WI38 (cell line): ENCODE measurements at regions not wholly inside any gene's neighbourhood (a gene's known extent, or its start where the extent isn't known, plus 50 kb on each side); places are given as distances from the start of the nearest gene placed in this dataset.

Experiments used
- H3K4me3 ChIP-seq: 2 replicates; pipeline ENCODE4 v1.5.1; 2011; ENCODE audit warnings: low read depth, mild to moderate bottlenecking, control low read depth, low read length
- TF ChIP-seq, protein P1 (sequence below): IDR thresholded peaks from 2 replicates; pipeline ENCODE4 v1.5.1; 2012; ENCODE audit warnings: low read depth, mild to moderate bottlenecking, control low read depth, low read length

DNA sequence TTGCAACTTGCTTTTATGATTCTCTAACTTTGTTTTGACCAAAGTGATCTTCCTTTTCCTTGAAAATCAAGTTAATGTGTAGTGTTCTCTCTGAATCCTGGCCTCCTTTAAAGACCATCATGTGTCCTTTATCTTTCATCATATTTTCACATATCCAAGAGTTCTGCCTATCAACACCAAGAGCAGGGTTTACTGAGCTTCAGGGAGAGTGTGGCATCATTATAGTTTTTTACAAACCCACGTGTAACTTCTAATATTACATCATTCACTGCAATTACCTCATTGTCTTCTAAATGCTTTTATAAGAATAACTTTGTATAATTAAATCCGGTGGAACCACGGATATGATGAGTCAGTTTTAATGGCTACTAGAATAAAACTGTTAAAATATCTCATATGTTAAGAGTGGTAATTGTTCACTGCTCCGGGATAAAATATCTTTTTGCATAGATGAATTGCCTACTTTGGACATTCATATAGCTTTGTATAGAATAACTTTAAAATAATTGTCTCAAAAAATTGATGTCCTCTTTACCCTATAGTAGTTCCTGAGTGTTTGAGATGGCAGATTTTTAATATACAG, 248.8 kb upstream of the GRM7 start:
- TF ChIP-seq, protein P1, sequence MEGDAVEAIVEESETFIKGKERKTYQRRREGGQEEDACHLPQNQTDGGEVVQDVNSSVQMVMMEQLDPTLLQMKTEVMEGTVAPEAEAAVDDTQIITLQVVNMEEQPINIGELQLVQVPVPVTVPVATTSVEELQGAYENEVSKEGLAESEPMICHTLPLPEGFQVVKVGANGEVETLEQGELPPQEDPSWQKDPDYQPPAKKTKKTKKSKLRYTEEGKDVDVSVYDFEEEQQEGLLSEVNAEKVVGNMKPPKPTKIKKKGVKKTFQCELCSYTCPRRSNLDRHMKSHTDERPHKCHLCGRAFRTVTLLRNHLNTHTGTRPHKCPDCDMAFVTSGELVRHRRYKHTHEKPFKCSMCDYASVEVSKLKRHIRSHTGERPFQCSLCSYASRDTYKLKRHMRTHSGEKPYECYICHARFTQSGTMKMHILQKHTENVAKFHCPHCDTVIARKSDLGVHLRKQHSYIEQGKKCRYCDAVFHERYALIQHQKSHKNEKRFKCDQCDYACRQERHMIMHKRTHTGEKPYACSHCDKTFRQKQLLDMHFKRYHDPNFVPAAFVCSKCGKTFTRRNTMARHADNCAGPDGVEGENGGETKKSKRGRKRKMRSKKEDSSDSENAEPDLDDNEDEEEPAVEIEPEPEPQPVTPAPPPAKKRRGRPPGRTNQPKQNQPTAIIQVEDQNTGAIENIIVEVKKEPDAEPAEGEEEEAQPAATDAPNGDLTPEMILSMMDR, result no peak
- H3K4me3 ChIP-seq, result no peak overlapping the region

DNA sequence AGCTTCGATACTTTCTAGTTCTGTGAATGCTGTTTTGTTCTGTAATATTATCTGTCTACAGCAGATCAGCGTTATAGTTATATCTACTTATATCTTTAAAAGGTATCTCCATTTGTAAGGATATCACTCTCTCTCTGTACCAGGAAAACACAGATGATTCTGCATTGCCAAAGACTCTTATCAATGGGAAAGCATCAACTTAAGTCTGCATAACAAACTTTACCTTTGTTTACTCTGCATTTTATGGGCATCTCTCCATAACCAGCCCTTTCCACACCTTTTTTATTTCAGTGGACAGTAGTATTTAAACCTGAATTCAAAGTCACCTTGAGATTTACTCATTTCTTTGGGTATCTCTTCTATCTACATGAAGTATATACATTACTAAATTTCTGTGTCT, 238.7 kb upstream of the GRM7 start:
- H3K4me3 ChIP-seq, result no peak overlapping the region
- TF ChIP-seq, protein P1, result no peak

DNA sequence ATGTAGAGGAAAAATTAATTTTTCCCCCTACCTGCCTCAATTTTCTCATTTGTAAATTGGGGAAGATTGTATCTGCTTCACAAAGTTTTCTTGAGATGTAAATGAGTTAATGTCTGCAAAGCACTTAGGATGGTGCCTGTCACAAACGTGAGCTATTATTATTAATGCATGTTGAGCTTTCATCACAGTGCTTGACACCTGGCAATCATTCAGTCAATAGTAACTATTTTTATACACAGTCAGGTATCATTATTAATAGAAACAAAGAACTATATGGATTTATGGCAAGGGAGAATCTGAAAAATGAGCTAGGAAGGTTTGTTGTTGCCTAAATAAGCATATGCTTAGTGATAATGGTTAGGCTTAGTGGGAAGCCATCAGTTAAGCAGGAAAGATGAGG, 238.2 kb upstream of the GRM7 start:
- TF ChIP-seq, protein P1, result no peak

DNA sequence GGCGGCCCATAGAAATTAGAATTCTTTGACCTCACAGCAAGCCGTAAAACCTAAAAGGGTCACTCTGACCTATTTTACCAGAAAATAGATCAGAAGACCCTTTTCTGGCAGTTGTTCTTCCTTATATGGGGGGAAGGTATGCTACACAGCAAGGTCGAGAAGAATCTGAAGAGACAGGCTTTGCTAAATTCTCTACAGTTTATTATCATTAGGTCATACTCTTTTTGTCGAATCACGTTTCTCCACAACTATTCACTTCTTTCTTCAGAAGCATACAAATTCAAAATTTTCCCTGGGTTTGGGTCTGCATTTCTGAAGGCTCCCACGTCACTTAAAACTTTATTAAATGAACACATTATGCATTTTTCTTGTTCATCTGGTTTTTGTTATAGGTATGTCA, 229.5 kb upstream of the GRM7 start:
- TF ChIP-seq, protein P1, result no peak
- H3K4me3 ChIP-seq, result no peak overlapping the region

More for the DNA sequence above, 238.2 kb upstream of the GRM7 start:
- H3K4me3 ChIP-seq, result no peak overlapping the region

DNA sequence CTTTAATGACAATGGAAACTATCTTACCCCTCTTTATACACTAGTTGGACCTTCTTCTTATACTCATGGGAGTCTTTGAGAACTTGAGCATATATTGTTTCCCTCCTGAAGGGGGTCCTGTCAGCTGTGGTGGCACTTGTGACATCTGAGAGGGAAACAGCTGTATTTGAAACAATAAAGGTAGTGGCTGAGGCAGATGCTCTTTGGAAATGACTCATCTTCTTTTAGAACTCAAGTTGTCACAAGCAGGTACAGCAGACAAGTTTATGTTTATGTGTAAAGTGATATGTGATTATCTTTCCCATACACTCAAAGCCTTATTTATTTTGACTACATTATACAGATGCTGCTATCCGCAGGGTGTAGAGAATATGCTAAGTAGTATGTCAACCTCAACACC, 220.0 kb upstream of the GRM7 start:
- H3K4me3 ChIP-seq, result no peak overlapping the region
- TF ChIP-seq, protein P1, result no peak

DNA sequence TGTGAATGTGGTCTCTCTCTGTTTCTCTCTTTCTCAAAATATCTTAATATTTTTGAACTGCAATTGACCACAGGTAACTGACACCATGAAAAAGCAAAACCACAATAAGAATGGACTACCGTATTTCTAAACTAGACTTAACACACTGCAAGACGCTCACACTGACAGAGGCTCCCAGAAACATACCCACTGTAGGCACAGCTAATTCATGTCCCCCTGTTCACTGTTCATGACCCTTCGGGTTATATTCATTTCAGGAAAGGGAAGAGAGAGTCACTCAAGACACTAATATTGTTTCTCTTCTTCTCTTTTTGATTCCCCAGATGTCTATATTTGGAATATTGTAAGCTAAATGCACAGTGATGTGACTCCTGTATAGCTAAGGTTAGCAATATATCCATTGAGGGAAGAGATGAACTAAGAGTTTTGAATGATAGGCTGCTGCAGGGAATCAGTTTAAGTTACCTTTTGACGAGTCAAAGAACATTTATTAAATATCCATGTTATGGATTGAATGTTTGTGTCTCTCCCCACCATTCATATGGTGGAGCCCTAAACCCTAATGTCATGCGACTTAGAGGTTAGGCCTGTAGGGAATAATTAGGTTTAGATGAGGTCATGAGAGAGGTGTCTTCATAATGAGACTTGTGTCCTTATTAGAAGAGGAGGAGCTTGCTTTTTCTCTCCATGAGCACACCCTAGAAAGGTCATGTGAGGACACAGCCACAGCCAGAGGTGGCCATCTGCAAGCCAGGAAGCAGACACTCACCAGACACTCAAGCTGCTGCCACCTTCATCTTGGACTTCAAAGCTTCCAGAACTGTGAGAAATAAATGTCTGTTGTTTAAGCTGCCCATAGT, 216.6 kb upstream of the GRM7 start:
- H3K4me3 ChIP-seq, result no peak overlapping the region
- TF ChIP-seq, protein P1, result no peak

DNA sequence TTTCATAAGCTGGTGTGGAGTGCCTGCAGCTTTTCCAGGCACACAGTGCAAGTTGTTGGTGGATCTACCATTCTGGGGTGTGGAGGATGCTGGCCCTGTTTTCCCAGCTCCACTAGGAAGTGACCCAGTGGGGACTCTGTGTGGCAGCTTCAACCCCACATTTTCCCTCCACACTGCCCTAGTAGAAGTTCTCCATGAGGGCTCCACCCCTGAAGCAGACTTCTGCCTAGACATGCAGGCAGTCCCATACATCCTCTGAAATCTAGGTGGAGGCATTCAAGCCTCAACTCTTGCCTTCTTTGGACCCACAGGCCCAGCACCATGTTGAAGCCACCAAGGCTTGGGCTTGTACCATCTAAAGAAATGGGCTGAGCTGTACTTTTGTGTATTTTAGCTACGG, 206.2 kb upstream of the GRM7 start:
- TF ChIP-seq, protein P1, result no peak
- no peak overlapping the region for H3K4me3 ChIP-seq
